ENCODE measurements at regions not wholly inside any gene's neighbourhood (a gene's known extent, or its start where the extent isn't known, plus 50 kb on each side); places are given as distances from the start of the nearest gene placed in this dataset.

GRCh38 chr13:95380468-95381211, 79.4 kb upstream of the ABCC4 start:
- peak; percentile 79 for DNase-seq (ENCODE audit: extremely low read depth, low read depth)
- TF ChIP-seq CTCF (IDR thresholded peaks at IDR 0.05; ENCODE audit: low read depth, low read length, missing control alignments), result peak; percentile 89
- H3K4me3 ChIP-seq (replicated peaks; ENCODE audit: low read depth, low read length), result no peak overlapping the region

GRCh38 chr13:95381212-95381527, 79.9 kb upstream of the ABCC4 start:
- TF ChIP-seq CTCF (IDR thresholded peaks at IDR 0.05; ENCODE audit: low read depth, low read length, missing control alignments), result no peak
- DNase-seq (ENCODE audit: extremely low read depth, low read depth), result no peak
- H3K4me3 ChIP-seq (replicated peaks; ENCODE audit: low read depth, low read length), result no peak overlapping the region

- no peak for TF ChIP-seq CTCF (IDR thresholded peaks at IDR 0.05; ENCODE audit: low read depth, low read length, missing control alignments)
- no peak overlapping the region for H3K4me3 ChIP-seq (replicated peaks; ENCODE audit: low read depth, low read length)
- DNase-seq (ENCODE audit: extremely low read depth, low read depth), result no peak
These were observed 81.2 kb upstream of the ABCC4 start for GRCh38 chr13:95382411-95382810.

GRCh38 chr13:95382916-95383315, 81.7 kb upstream of the ABCC4 start:
- no peak overlapping the region for H3K4me3 ChIP-seq (replicated peaks; ENCODE audit: low read depth, low read length)
- no peak for TF ChIP-seq CTCF (IDR thresholded peaks at IDR 0.05; ENCODE audit: low read depth, low read length, missing control alignments)
- no peak for DNase-seq (ENCODE audit: extremely low read depth, low read depth)

- no peak for TF ChIP-seq CTCF (IDR thresholded peaks at IDR 0.05; ENCODE audit: low read depth, low read length, missing control alignments)
- no peak overlapping the region for H3K4me3 ChIP-seq (replicated peaks; ENCODE audit: low read depth, low read length)
- DNase-seq (ENCODE audit: extremely low read depth, low read depth), result no peak
These were observed 84.1 kb upstream of the ABCC4 start for GRCh38 chr13:95385373-95385772.

GRCh38 chr13:95385798-95386197, 84.5 kb upstream of the ABCC4 start:
- DNase-seq (ENCODE audit: extremely low read depth, low read depth), result no peak
- H3K4me3 ChIP-seq (replicated peaks; ENCODE audit: low read depth, low read length), result no peak overlapping the region
- TF ChIP-seq CTCF (IDR thresholded peaks at IDR 0.05; ENCODE audit: low read depth, low read length, missing control alignments), result no peak

- TF ChIP-seq CTCF (IDR thresholded peaks at IDR 0.05; ENCODE audit: low read depth, low read length, missing control alignments), result no peak
- DNase-seq (ENCODE audit: extremely low read depth, low read depth), result no peak
- H3K4me3 ChIP-seq (replicated peaks; ENCODE audit: low read depth, low read length), result no peak overlapping the region
These were observed 85.1 kb upstream of the ABCC4 start for GRCh38 chr13:95386370-95386769.

Measured in HFF-Myc (cell line).